ENCODE measurements at regions not wholly inside any gene's neighbourhood (a gene's known extent, or its start where the extent isn't known, plus 50 kb on each side); places are given as distances from the start of the nearest gene placed in this dataset.

DNA sequence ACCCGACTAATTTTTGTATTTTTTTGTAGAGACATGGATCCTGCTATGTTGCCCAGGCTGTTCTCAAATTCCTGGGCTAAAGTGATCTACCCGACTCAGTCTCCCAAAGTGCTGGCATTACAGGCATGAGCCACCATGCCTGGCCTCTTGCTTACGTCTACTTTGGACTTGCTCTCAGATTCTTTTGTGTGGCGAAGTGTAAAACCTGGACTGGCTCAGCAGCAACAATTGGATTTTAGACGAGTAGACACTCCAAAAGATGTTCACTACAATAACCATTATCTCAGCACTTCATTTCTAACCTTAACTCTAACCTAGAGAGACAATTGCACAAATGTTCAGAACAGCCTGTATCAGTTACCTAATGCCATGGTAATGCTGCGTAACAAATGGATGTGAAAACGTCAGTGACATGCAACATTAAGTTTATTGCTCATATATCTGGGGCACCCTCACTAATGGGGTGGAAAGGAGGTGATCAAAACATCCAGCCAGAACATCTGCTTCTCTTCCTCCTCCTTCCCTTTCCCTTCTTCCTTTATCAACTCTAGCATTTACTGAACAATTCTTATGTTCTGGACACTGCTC lies 124.9 kb upstream of the MRI1 start:
- Histone ChIP-seq H3K36me3 (ENCODE audit: insufficient read depth, low read length) (no peaks in the 10 kb centered on the region), H3K4me3 (ENCODE audit: low read length) (no peak overlapping the region), H3K4me2 (ENCODE audit: low read length) (no peak overlapping the region), H3K9me3 (ENCODE audit: low read length) (no peaks in the 10 kb centered on the region), H3K9ac (ENCODE audit: low read length) (no peak overlapping the region), H3K27ac (ENCODE audit: low read length) (no peak overlapping the region), H3K27me3 (ENCODE audit: insufficient read depth, low read depth, low read length) (no peaks in the 10 kb centered on the region), H3K79me2 (replicated peaks; ENCODE audit: insufficient read depth, low read length) (no peaks in the 10 kb centered on the region), H3K9me2 (ENCODE audit: insufficient read depth, low read length) (no peaks in the 10 kb centered on the region), H4K20me1 (ENCODE audit: insufficient read depth) (no peaks in the 10 kb centered on the region), H3F3A (ENCODE audit: insufficient read depth, low read length, poor library complexity, severe bottlenecking) (no peaks in the 10 kb centered on the region), H2AFZ (ENCODE audit: low read depth, low read length) (no peak overlapping the region)
- TF ChIP-seq EZH2 (IDR thresholded peaks at IDR 0.05; ENCODE audit: borderline replicate concordance, insufficient read depth, low read length, poor library complexity, severe bottlenecking) = no peak
- no peak for TF ChIP-seq EP300 (conservative IDR thresholded peaks at IDR 0.05; ENCODE audit: poor library complexity, severe bottlenecking)
- TF ChIP-seq POLR2AphosphoS5 (IDR thresholded peaks at IDR 0.05) = no peak
- no peak for TF ChIP-seq TAF1 (IDR thresholded peaks at IDR 0.05; ENCODE audit: low read depth)
- TF ChIP-seq RAD21 (conservative IDR thresholded peaks at IDR 0.05) = no peak
- TF ChIP-seq, protein P1, sequence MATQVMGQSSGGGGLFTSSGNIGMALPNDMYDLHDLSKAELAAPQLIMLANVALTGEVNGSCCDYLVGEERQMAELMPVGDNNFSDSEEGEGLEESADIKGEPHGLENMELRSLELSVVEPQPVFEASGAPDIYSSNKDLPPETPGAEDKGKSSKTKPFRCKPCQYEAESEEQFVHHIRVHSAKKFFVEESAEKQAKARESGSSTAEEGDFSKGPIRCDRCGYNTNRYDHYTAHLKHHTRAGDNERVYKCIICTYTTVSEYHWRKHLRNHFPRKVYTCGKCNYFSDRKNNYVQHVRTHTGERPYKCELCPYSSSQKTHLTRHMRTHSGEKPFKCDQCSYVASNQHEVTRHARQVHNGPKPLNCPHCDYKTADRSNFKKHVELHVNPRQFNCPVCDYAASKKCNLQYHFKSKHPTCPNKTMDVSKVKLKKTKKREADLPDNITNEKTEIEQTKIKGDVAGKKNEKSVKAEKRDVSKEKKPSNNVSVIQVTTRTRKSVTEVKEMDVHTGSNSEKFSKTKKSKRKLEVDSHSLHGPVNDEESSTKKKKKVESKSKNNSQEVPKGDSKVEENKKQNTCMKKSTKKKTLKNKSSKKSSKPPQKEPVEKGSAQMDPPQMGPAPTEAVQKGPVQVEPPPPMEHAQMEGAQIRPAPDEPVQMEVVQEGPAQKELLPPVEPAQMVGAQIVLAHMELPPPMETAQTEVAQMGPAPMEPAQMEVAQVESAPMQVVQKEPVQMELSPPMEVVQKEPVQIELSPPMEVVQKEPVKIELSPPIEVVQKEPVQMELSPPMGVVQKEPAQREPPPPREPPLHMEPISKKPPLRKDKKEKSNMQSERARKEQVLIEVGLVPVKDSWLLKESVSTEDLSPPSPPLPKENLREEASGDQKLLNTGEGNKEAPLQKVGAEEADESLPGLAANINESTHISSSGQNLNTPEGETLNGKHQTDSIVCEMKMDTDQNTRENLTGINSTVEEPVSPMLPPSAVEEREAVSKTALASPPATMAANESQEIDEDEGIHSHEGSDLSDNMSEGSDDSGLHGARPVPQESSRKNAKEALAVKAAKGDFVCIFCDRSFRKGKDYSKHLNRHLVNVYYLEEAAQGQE (IDR thresholded peaks at IDR 0.05; ENCODE audit: borderline replicate concordance) = no peak
- no peak for TF ChIP-seq SMC3 (conservative IDR thresholded peaks at IDR 0.05; ENCODE audit: poor library complexity)
- TF ChIP-seq, protein P2, sequence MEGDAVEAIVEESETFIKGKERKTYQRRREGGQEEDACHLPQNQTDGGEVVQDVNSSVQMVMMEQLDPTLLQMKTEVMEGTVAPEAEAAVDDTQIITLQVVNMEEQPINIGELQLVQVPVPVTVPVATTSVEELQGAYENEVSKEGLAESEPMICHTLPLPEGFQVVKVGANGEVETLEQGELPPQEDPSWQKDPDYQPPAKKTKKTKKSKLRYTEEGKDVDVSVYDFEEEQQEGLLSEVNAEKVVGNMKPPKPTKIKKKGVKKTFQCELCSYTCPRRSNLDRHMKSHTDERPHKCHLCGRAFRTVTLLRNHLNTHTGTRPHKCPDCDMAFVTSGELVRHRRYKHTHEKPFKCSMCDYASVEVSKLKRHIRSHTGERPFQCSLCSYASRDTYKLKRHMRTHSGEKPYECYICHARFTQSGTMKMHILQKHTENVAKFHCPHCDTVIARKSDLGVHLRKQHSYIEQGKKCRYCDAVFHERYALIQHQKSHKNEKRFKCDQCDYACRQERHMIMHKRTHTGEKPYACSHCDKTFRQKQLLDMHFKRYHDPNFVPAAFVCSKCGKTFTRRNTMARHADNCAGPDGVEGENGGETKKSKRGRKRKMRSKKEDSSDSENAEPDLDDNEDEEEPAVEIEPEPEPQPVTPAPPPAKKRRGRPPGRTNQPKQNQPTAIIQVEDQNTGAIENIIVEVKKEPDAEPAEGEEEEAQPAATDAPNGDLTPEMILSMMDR (IDR thresholded peaks at IDR 0.05; ENCODE audit: poor library complexity, severe bottlenecking) = no peak
- no peak for TF ChIP-seq MXI1 (conservative IDR thresholded peaks at IDR 0.05; ENCODE audit: poor library complexity, severe bottlenecking)

DNA sequence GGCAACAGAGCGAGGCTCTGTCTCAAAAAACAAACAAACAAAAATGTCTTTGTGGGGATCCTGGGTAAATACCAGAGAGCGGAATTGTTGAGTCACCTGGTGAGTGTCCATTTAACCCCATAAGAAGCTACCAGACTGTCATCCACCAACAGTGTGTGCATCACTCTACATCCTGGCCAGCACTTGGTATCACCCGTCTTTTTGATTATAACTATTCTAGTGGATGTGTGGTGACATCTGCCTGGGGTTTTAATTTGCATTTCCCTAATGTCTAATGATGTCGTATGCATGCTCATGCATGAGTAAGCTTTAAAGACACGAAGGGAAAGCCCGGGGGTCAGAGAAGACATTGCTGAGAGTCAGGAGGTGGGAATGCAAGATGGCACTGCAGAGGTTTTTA lies 126.7 kb upstream of the MRI1 start:
- H3F3A ChIP-seq (ENCODE audit: insufficient read depth, low read length, poor library complexity, severe bottlenecking) = no peaks in the 10 kb centered on the region
- H3K9ac ChIP-seq (ENCODE audit: low read length) = no peak overlapping the region
- no peak overlapping the region for H3K4me3 ChIP-seq (ENCODE audit: low read length)
- H3K4me2 ChIP-seq (ENCODE audit: low read length) = no peak overlapping the region
- H3K9me3 ChIP-seq (ENCODE audit: low read length) = no peaks in the 10 kb centered on the region
- TF ChIP-seq RAD21 (conservative IDR thresholded peaks at IDR 0.05) (no peak), SMC3 (conservative IDR thresholded peaks at IDR 0.05; ENCODE audit: poor library complexity) (no peak)
- TF ChIP-seq, protein P1 (IDR thresholded peaks at IDR 0.05; ENCODE audit: borderline replicate concordance) = no peak
- TF ChIP-seq, protein P2 (IDR thresholded peaks at IDR 0.05; ENCODE audit: poor library complexity, severe bottlenecking) = no peak
- no peaks in the 10 kb centered on the region for H3K9me2 ChIP-seq (ENCODE audit: insufficient read depth, low read length)
- H3K36me3 ChIP-seq (ENCODE audit: insufficient read depth, low read length) = no peaks in the 10 kb centered on the region
- H2AFZ ChIP-seq (ENCODE audit: low read depth, low read length) = no peak overlapping the region
- no peaks in the 10 kb centered on the region for H3K79me2 ChIP-seq (replicated peaks; ENCODE audit: insufficient read depth, low read length)
- H3K27ac ChIP-seq (ENCODE audit: low read length) = no peak overlapping the region
- no peaks in the 10 kb centered on the region for H3K27me3 ChIP-seq (ENCODE audit: insufficient read depth, low read depth, low read length)
- H4K20me1 ChIP-seq (ENCODE audit: insufficient read depth) = no peaks in the 10 kb centered on the region

All from neural cell (in vitro differentiated cells).